Keratinocyte (primary cell): ENCODE measurements at regions not wholly inside any gene's neighbourhood (a gene's known extent, or its start where the extent isn't known, plus 50 kb on each side); places are given as distances from the start of the nearest gene placed in this dataset.

ENCODE experiments used
- DNase-seq: peaks from one replicate; pipeline ENCODE4 v3.0.0-alpha.2; 2011; ENCODE audit warnings: low read depth, missing footprints, low spot score
- FAIRE-seq: peaks from 2 replicates; lab custom pipeline; 2011; peaks lifted over from hg19 to GRCh38; lab: Jason Lieb, UNC
- H2AFZ ChIP-seq: 2 replicates; pipeline ENCODE4 v1.6.0; 2012; ENCODE audit warnings: low read length, control low read depth, inconsistent platforms; ENCODE audit not compliant: control insufficient read depth
- H3K27ac ChIP-seq: 2 replicates; pipeline ENCODE4 v1.5.1; 2011; ENCODE audit warnings: low read length; ENCODE audit not compliant: control insufficient read depth, insufficient read depth
- H3K27me3 ChIP-seq: 3 replicates; pipeline ENCODE4 v1.6.0; 2011; ENCODE audit warnings: low read length; ENCODE audit not compliant: control insufficient read depth, insufficient read depth; ENCODE audit errors: extremely low read depth
- H3K36me3 ChIP-seq, 2 experiments: 2 replicates in 1 of 2; 3 replicates in 1 of 2; pipeline ENCODE4 v1.5.1; 2011; ENCODE audit warnings: low read length in 2 of 2, mild to moderate bottlenecking in 1 of 2; ENCODE audit not compliant: control insufficient read depth in 2 of 2, insufficient read depth in 2 of 2; ENCODE audit errors: extremely low read depth in 1 of 2
- H3K4me1 ChIP-seq: 3 replicates; pipeline ENCODE4 v1.5.1; 2011; ENCODE audit warnings: low read length; ENCODE audit not compliant: control insufficient read depth, insufficient read depth; ENCODE audit errors: extremely low read depth
- H3K4me2 ChIP-seq: 3 replicates; pipeline ENCODE4 v1.6.0; 2011; ENCODE audit warnings: low read depth, low read length; ENCODE audit not compliant: control insufficient read depth, insufficient read depth; ENCODE audit errors: extremely low read depth
- H3K4me3 ChIP-seq, 3 experiments: fragments of 200-600 bp in 1 of 3; sonication (generic) in 1 of 3; 2 replicates in 2 of 3; 3 replicates in 1 of 3; pipeline ENCODE4 v1.5.1; 2011 to 2016; ENCODE audit warnings: low read length in 3 of 3, mild to moderate bottlenecking in 3 of 3, control low read depth in 2 of 3, inconsistent platforms in 1 of 3, low read depth in 1 of 3, mixed read lengths in 1 of 3, mixed run types in 1 of 3, moderate library complexity in 1 of 3; ENCODE audit not compliant: control insufficient read depth in 2 of 3, insufficient read depth in 2 of 3; ENCODE audit errors: extremely low read depth in 1 of 3
- H3K79me2 ChIP-seq: 2 replicates; pipeline ENCODE4 v1.6.0; 2012; ENCODE audit warnings: low read length; ENCODE audit not compliant: control insufficient read depth, insufficient read depth
- H3K9ac ChIP-seq: 3 replicates; pipeline ENCODE4 v1.6.0; 2011; ENCODE audit warnings: low read length; ENCODE audit not compliant: control insufficient read depth, insufficient read depth; ENCODE audit errors: extremely low read depth
- H3K9me1 ChIP-seq: 3 replicates; pipeline ENCODE4 v1.6.0; 2011; ENCODE audit warnings: low read length; ENCODE audit not compliant: control insufficient read depth, insufficient read depth; ENCODE audit errors: extremely low read depth
- H3K9me3 ChIP-seq: 2 replicates; pipeline ENCODE4 v1.5.1; 2012; ENCODE audit warnings: low read depth, low read length; ENCODE audit not compliant: control insufficient read depth
- H4K20me1 ChIP-seq: 3 replicates; pipeline ENCODE4 v1.6.0; 2011; ENCODE audit warnings: low read length; ENCODE audit not compliant: control insufficient read depth, insufficient read depth; ENCODE audit errors: extremely low read depth
- CTCF ChIP-seq, 3 experiments: IDR thresholded peaks in 1 of 3; conservative IDR thresholded peaks in 1 of 3; optimal IDR thresholded peaks in 1 of 3; 2 replicates in 2 of 3; 3 replicates in 1 of 3; pipeline versions ENCODE3 to v1.5.1; 2011; ENCODE audit warnings: low read length in 3 of 3, mild to moderate bottlenecking in 3 of 3, moderate library complexity in 2 of 3, control low read depth in 1 of 3, inconsistent platforms in 1 of 3; ENCODE audit not compliant: insufficient read depth in 2 of 3; ENCODE audit errors: extremely low read depth in 1 of 3
- EZH2 ChIP-seq: IDR thresholded peaks from one replicate; pipeline ENCODE4 v1.6.1; 2012; ENCODE audit warnings: inconsistent platforms, mild to moderate bottlenecking, low read length, moderate library complexity
- dilution Hi-C: fragments of 300-500 bp; cut with MboI; formaldehyde crosslinking; loops from one replicate; pipeline ENCODE4 v1.7.0; 2020; ENCODE audit warnings: low sequenced_read_pairs; ENCODE audit not compliant: extremely low pct_ligation_motif_present

GRCh38 chr4:59238212-59238611, 1961.9 kb upstream of the ADGRL3 start:
- H3K36me3 ChIP-seq = no peaks in the 10 kb centered on the region
- H3K9me3 ChIP-seq = no peaks in the 10 kb centered on the region
- H3K4me2 ChIP-seq = no peak overlapping the region
- no peak for FAIRE-seq
- dilution Hi-C loops = no loop called here
- H4K20me1 ChIP-seq = no peaks in the 10 kb centered on the region
- H2AFZ ChIP-seq = no peak overlapping the region
- DNase-seq = no peak
- no peak overlapping the region for H3K4me3 ChIP-seq
- no peak overlapping the region for H3K27ac ChIP-seq
- no peak for TF ChIP-seq EZH2
- no peak for TF ChIP-seq CTCF (optimal IDR thresholded peaks at IDR 0.05 in 1 of 3, IDR thresholded peaks at IDR 0.05 in 1 of 3, conservative IDR thresholded peaks at IDR 0.05 in 1 of 3; ENCODE audit: extremely low read depth in 1 of 3, insufficient read depth in 2 of 3, low read length in 3 of 3)
- no peak overlapping the region for H3K9ac ChIP-seq
- H3K4me1 ChIP-seq = no peaks in the 10 kb centered on the region
- no peaks in the 10 kb centered on the region for H3K27me3 ChIP-seq
- H3K79me2 ChIP-seq = no peaks in the 10 kb centered on the region
- no peaks in the 10 kb centered on the region for H3K9me1 ChIP-seq

- Histone ChIP-seq H3K79me2 (no peaks in the 10 kb centered on the region), H2AFZ (no peak overlapping the region), H3K9me1 (no peaks in the 10 kb centered on the region), H3K9me3 (no peaks in the 10 kb centered on the region), H3K9ac (no peak overlapping the region), H3K4me2 (no peak overlapping the region), H4K20me1 (no peaks in the 10 kb centered on the region), H3K4me1 (no peaks in the 10 kb centered on the region), H3K4me3 (no peak overlapping the region), H3K36me3 (no peaks in the 10 kb centered on the region), H3K27ac (no peak overlapping the region), H3K27me3 (no peaks in the 10 kb centered on the region)
- dilution Hi-C loops = no loop called here
- TF ChIP-seq EZH2 (no peak), CTCF (optimal IDR thresholded peaks at IDR 0.05 in 1 of 3, IDR thresholded peaks at IDR 0.05 in 1 of 3, conservative IDR thresholded peaks at IDR 0.05 in 1 of 3; ENCODE audit: extremely low read depth in 1 of 3, insufficient read depth in 2 of 3, low read length in 3 of 3) (no peak)
- no peak for FAIRE-seq
- DNase-seq = no peak
Observed at GRCh38 chr4:59240011-59240410, 1960.1 kb upstream of the ADGRL3 start.
